OCI-LY7 (cell line): ENCODE measurements at regions not wholly inside any gene's neighbourhood (a gene's known extent, or its start where the extent isn't known, plus 50 kb on each side); places are given as distances from the start of the nearest gene placed in this dataset.
"Not testable (repeated sequence)": the region's sequence is repeated elsewhere in the genome, so short reads cannot be mapped to it uniquely, and the experiment has no call there.

Experiments used
- BruUV-seq: library from RNA; stranded (reverse); fragments of 400-500 nt; replicated peaks from 2 replicates; lab custom pipeline; 2021; lab: Mats Ljungman, UMichigan
- CTCF ChIA-PET: fragments of 300-600 bp; sonication (Branson Sonifier 250); formaldehyde crosslinking; loops from one replicate; lab custom pipeline; 2022; ENCODE audit warnings: antibody characterized with exemption; ENCODE audit not compliant: unreplicated experiment; lab: Charles Lee
- POLR2A ChIA-PET: fragments of 300-600 bp; sonication (Branson Sonifier 250); formaldehyde crosslinking; loops from one replicate; lab custom pipeline; 2022; ENCODE audit warnings: antibody characterized with exemption; lab: Charles Lee
- DNase-seq: peaks from one replicate; pipeline ENCODE4 v3.0.0-alpha.2; 2015; ENCODE audit warnings: low spot score
- H2AFZ ChIP-seq: fragments of 200-600 bp; sonication (generic), shearing (Covaris generic); 2 replicates; pipeline ENCODE4 v1.6.1; 2014; ENCODE audit warnings: mild to moderate bottlenecking, antibody characterized with exemption, low read length, moderate library complexity
- H3K27ac ChIP-seq: fragments of 200-600 bp; sonication (generic); 2 replicates; pipeline ENCODE4 v1.5.1; 2014; ENCODE audit warnings: mixed run types, low read depth, mild to moderate bottlenecking, moderate library complexity, low read length, inconsistent platforms; ENCODE audit not compliant: poor library complexity, severe bottlenecking
- H3K36me3 ChIP-seq: fragments of 200-600 bp; sonication (generic); 2 replicates; pipeline ENCODE4 v1.6.1; 2014; ENCODE audit warnings: mild to moderate bottlenecking, antibody characterized with exemption, low read length, moderate library complexity, mixed read lengths; ENCODE audit not compliant: insufficient read depth
- H3K4me1 ChIP-seq: fragments of 200-600 bp; sonication (generic); 2 replicates; pipeline ENCODE4 v1.5.1; 2014; ENCODE audit warnings: mild to moderate bottlenecking, low read length; ENCODE audit not compliant: insufficient read depth, poor library complexity, severe bottlenecking
- H3K4me2 ChIP-seq: fragments of 200-600 bp; sonication (generic); 2 replicates; pipeline ENCODE4 v1.6.1; 2014; ENCODE audit warnings: mild to moderate bottlenecking, low read length
- H3K4me3 ChIP-seq: fragments of 200-600 bp; sonication (generic); 2 replicates; pipeline ENCODE4 v1.5.1; 2014; ENCODE audit warnings: mild to moderate bottlenecking, low read depth, low read length; ENCODE audit not compliant: poor library complexity, severe bottlenecking
- H3K79me2 ChIP-seq: fragments of 200-600 bp; sonication (generic); 2 replicates; pipeline ENCODE4 v1.6.1; 2016; ENCODE audit warnings: low read depth, mild to moderate bottlenecking, low read length, moderate library complexity, mixed read lengths; ENCODE audit not compliant: insufficient read depth
- H3K9me2 ChIP-seq: fragments of 200-600 bp; sonication (generic); 2 replicates; pipeline ENCODE4 v1.6.1; 2016; ENCODE audit warnings: mild to moderate bottlenecking, low read length, mixed read lengths; ENCODE audit not compliant: insufficient read depth
- H3K9me3 ChIP-seq: fragments of 200-600 bp; sonication (generic); 2 replicates; pipeline ENCODE4 v1.6.1; 2014; ENCODE audit warnings: mild to moderate bottlenecking, mixed run types, low read length, mixed read lengths
- H4K20me1 ChIP-seq: fragments of 200-600 bp; sonication (generic); 2 replicates; pipeline ENCODE4 v1.6.1; 2014; ENCODE audit warnings: mild to moderate bottlenecking, antibody characterized with exemption, low read length, moderate library complexity, mixed read lengths; ENCODE audit not compliant: insufficient read depth
- EZH2phosphoT487 ChIP-seq: fragments of 200-600 bp; sonication (generic); IDR thresholded peaks from 2 replicates; pipeline ENCODE4 v1.6.1; 2018; ENCODE audit warnings: low read depth, borderline replicate concordance, mild to moderate bottlenecking, mixed run types, antibody characterized with exemption, low read length, moderate library complexity, mixed read lengths
- intact Hi-C: fragments of 100-400 bp; cut with micrococcal nuclease; formaldehyde crosslinking; loops from one replicate; pipeline ENCODE4 v1.10.0; 2022; ENCODE audit not compliant: unreplicated experiment
- TF ChIP-seq, protein P1 (sequence below): fragments of 200-600 bp; sonication (generic); conservative IDR thresholded peaks from 2 replicates; pipeline ENCODE4 v1.5.1; 2014; ENCODE audit warnings: mild to moderate bottlenecking, antibody characterized with exemption, low read length, moderate library complexity, mixed read lengths

GRCh38 chr14:53216478-53216877 lies 63.4 kb upstream of the DDHD1 start:
- H4K20me1 ChIP-seq, H3K79me2 ChIP-seq, H2AFZ ChIP-seq, H3K4me2 ChIP-seq, H3K4me3 ChIP-seq, H3K4me1 ChIP-seq, BruUV-seq, H3K9me2 ChIP-seq, H3K27ac ChIP-seq, DNase-seq, H3K36me3 ChIP-seq, CTCF ChIA-PET, H3K9me3 ChIP-seq: not testable (repeated sequence)
- POLR2A ChIA-PET, result interaction anchor here (0.6 to 1.1 kb wide), 3 partner anchors 107 to 519 kb away, joined by 3 to 5 read pairs (median 3); no protein-coding TSS in a partner anchor
- intact Hi-C loops, result loop anchor here (5.0 kb wide), 1 partner anchor 64 kb away; the partner anchor contains the start of gene DDHD1

- Histone ChIP-seq H4K20me1 (no peaks in the 10 kb centered on the region), H3K4me1 (peaks cover 8% of the 10 kb centered on the region), H3K4me3 (no peak overlapping the region), H3K36me3 (no peaks in the 10 kb centered on the region), H3K9me3 (peaks cover 6% of the 10 kb centered on the region; the same call in 1 of the 2 replicates), H3K27ac (no peak overlapping the region), H3K79me2 (no peaks in the 10 kb centered on the region), H3K4me2 (no peak overlapping the region), H2AFZ (no peak overlapping the region), H3K9me2 (no peaks in the 10 kb centered on the region)
- no peak for TF ChIP-seq EZH2phosphoT487
- TF ChIP-seq, protein P1, sequence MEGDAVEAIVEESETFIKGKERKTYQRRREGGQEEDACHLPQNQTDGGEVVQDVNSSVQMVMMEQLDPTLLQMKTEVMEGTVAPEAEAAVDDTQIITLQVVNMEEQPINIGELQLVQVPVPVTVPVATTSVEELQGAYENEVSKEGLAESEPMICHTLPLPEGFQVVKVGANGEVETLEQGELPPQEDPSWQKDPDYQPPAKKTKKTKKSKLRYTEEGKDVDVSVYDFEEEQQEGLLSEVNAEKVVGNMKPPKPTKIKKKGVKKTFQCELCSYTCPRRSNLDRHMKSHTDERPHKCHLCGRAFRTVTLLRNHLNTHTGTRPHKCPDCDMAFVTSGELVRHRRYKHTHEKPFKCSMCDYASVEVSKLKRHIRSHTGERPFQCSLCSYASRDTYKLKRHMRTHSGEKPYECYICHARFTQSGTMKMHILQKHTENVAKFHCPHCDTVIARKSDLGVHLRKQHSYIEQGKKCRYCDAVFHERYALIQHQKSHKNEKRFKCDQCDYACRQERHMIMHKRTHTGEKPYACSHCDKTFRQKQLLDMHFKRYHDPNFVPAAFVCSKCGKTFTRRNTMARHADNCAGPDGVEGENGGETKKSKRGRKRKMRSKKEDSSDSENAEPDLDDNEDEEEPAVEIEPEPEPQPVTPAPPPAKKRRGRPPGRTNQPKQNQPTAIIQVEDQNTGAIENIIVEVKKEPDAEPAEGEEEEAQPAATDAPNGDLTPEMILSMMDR, result no peak
- no TSS peak for BruUV-seq
- POLR2A ChIA-PET, result interaction anchor here (0.5 kb wide), 1 partner anchor 165 kb away, joined by 3 read pairs; no protein-coding TSS in a partner anchor
- CTCF ChIA-PET, result no interaction called here
- intact Hi-C loops, result loop anchor here (5.0 kb wide), 1 partner anchor 63 kb away; the partner anchor contains the start of gene DDHD1
- DNase-seq, result no peak
Measured at GRCh38 chr14:53215101-53215500, 62.0 kb upstream of the DDHD1 start.

GRCh38 chr14:53214384-53214783 lies 61.3 kb upstream of the DDHD1 start:
- CTCF ChIA-PET, result no interaction called here

More at GRCh38 chr14:53214384-53214783, 61.3 kb upstream of the DDHD1 start:
- peaks cover 6% of the 10 kb centered on the region; the same call in 1 of the 2 replicates for H3K9me3 ChIP-seq
- no peaks in the 10 kb centered on the region for H3K79me2 ChIP-seq
- H3K36me3 ChIP-seq, result no peaks in the 10 kb centered on the region
- H2AFZ ChIP-seq, result no peak overlapping the region
- H3K27ac ChIP-seq, result no peak overlapping the region
- H3K9me2 ChIP-seq, result no peaks in the 10 kb centered on the region
- no peak overlapping the region for H3K4me2 ChIP-seq
- TF ChIP-seq, protein P1, result no peak
- no peak for TF ChIP-seq EZH2phosphoT487
- intact Hi-C loops, result no loop called here
- H4K20me1 ChIP-seq, result no peaks in the 10 kb centered on the region
- H3K4me1 ChIP-seq, result peaks cover 8% of the 10 kb centered on the region
- DNase-seq, result no peak
- H3K4me3 ChIP-seq, result no peak overlapping the region
- POLR2A ChIA-PET, result interaction anchor here (0.5 to 1.7 kb wide), 3 partner anchors 11 to 285 kb away, joined by 3 to 5 read pairs (median 3); no protein-coding TSS in a partner anchor
- BruUV-seq, result no TSS peak
